H1 (cell line): ENCODE measurements at regions not wholly inside any gene's neighbourhood (a gene's known extent, or its start where the extent isn't known, plus 50 kb on each side); places are given as distances from the start of the nearest gene placed in this dataset.

ENCODE experiments used
- CTCF ChIA-PET: fragments of 300-600 bp; sonication (Branson Sonifier 250); formaldehyde crosslinking; loops from one replicate; lab custom pipeline; 2021; ENCODE audit not compliant: partially characterized antibody; lab: Charles Lee
- POLR2A ChIA-PET: fragments of 300-600 bp; sonication (Branson Sonifier 250); formaldehyde crosslinking; loops from one replicate; lab custom pipeline; 2021; ENCODE audit warnings: inconsistent platforms; ENCODE audit not compliant: partially characterized antibody; lab: Charles Lee
- DNase-seq, 2 experiments: peaks; one replicate each; pipeline versions ENCODE4 v3.0.0 to v3.0.0-alpha.2; 2010 to 2022; ENCODE audit warnings: low spot score in 2 of 2, low read depth in 1 of 2, mixed read lengths in 1 of 2
- FAIRE-seq: peaks from 2 replicates; lab custom pipeline; 2011; peaks lifted over from hg19 to GRCh38; lab: Jason Lieb, UNC
- H2AFZ ChIP-seq: 2 replicates; pipeline ENCODE4 v1.8.1; 2012; ENCODE audit warnings: low read length, inconsistent platforms
- H2AK5ac ChIP-seq: 2 replicates; pipeline ENCODE4 v1.6.1; 2013; ENCODE audit warnings: low read depth, low read length
- H2BK120ac ChIP-seq: replicated peaks from 2 replicates; pipeline ENCODE3; 2013; ENCODE audit warnings: low read depth, low read length, inconsistent platforms
- H2BK12ac ChIP-seq: 2 replicates; pipeline ENCODE4 v1.6.1; 2013; ENCODE audit warnings: low read depth, low read length
- H2BK15ac ChIP-seq: 2 replicates; pipeline ENCODE4 v1.6.1; 2013; ENCODE audit warnings: low read length
- H2BK20ac ChIP-seq: 2 replicates; pipeline ENCODE4 v1.6.1; 2013; ENCODE audit warnings: low read length
- H2BK5ac ChIP-seq: 2 replicates; pipeline ENCODE4 v1.6.1; 2013; ENCODE audit warnings: low read depth, low read length
- H3K14ac ChIP-seq: 2 replicates; pipeline ENCODE4 v1.6.1; 2013; ENCODE audit warnings: inconsistent platforms; ENCODE audit not compliant: insufficient read length
- H3K18ac ChIP-seq: 2 replicates; pipeline ENCODE4 v1.6.1; 2013; ENCODE audit warnings: low read length; ENCODE audit errors: extremely low read depth
- H3K23ac ChIP-seq: 2 replicates; pipeline ENCODE4 v1.6.1; 2013; ENCODE audit warnings: inconsistent platforms; ENCODE audit not compliant: insufficient read length
- H3K23me2 ChIP-seq: 2 replicates; pipeline ENCODE4 v1.6.1; 2013; ENCODE audit warnings: low read depth, low read length
- H3K27ac ChIP-seq: 2 replicates; pipeline ENCODE4 v1.6.1; 2011; ENCODE audit warnings: low read depth, low read length, inconsistent platforms
- H3K27me3 ChIP-seq, 4 experiments: replicated peaks in 1 of 4; 1 replicate in 1 of 4; 2 replicates in 3 of 4; pipeline versions ENCODE4 v1.6.1 to v1.8.1; 2011 to 2013; ENCODE audit warnings: low read length in 3 of 4, mild to moderate bottlenecking in 3 of 4, inconsistent platforms in 2 of 4, mixed read lengths in 2 of 4, moderate library complexity in 1 of 4; ENCODE audit not compliant: control insufficient read depth in 3 of 4, insufficient read depth in 3 of 4; ENCODE audit errors: extremely low read depth in 1 of 4
- H3K36me3 ChIP-seq, 4 experiments: 2 replicates each; pipeline versions ENCODE4 v1.6.1 to v1.8.1; 2011 to 2013; ENCODE audit warnings: mild to moderate bottlenecking in 4 of 4, low read length in 3 of 4, moderate library complexity in 2 of 4, control low read depth in 1 of 4, inconsistent platforms in 1 of 4; ENCODE audit not compliant: insufficient read depth in 4 of 4, control insufficient read depth in 2 of 4
- H3K4ac ChIP-seq: replicated peaks from 2 replicates; pipeline ENCODE3; 2013; ENCODE audit warnings: low read length, low read depth, mixed read lengths, inconsistent platforms; ENCODE audit not compliant: insufficient read length
- H3K4me1 ChIP-seq, 4 experiments: replicated peaks in 1 of 4; 1 replicate in 1 of 4; 2 replicates in 3 of 4; pipeline versions ENCODE4 v1.6.1 to v1.8.1; 2011 to 2013; ENCODE audit warnings: low read length in 3 of 4, inconsistent platforms in 2 of 4, mixed read lengths in 1 of 4; ENCODE audit not compliant: insufficient read depth in 4 of 4, control insufficient read depth in 3 of 4
- H3K4me2 ChIP-seq, 2 experiments: 2 replicates each; pipeline versions ENCODE4 v1.6.1 to v1.8.1; 2011 to 2013; ENCODE audit warnings: low read depth in 2 of 2, low read length in 2 of 2, control low read depth in 1 of 2, inconsistent platforms in 1 of 2, mild to moderate bottlenecking in 1 of 2; ENCODE audit not compliant: insufficient read depth in 1 of 2
- H3K4me3 ChIP-seq, 4 experiments: fragments of 200-600, 300-600 bp in 1 of 4; sonication (generic), shearing (Covaris generic), sonication (Bioruptor Twin) in 1 of 4; 2 replicates each; pipeline versions ENCODE4 v1.5.1 to v1.8.1; 2011 to 2016; ENCODE audit warnings: low read length in 4 of 4, low read depth in 3 of 4, control low read depth in 2 of 4, inconsistent platforms in 2 of 4, mild to moderate bottlenecking in 2 of 4, mixed read lengths in 1 of 4, moderate library complexity in 1 of 4; ENCODE audit not compliant: insufficient read depth in 2 of 4; ENCODE audit errors: extremely low read depth in 1 of 4
- H3K56ac ChIP-seq: replicated peaks from 2 replicates; pipeline ENCODE3; 2013; ENCODE audit warnings: low read depth, mild to moderate bottlenecking, mixed read lengths, low read length, inconsistent platforms; ENCODE audit not compliant: insufficient read length
- H3K79me1 ChIP-seq: 2 replicates; pipeline ENCODE4 v1.6.1; 2013; ENCODE audit warnings: low read depth, low read length, control low read depth
- H3K79me2 ChIP-seq, 2 experiments: 2 replicates each; pipeline versions ENCODE4 v1.6.1 to v1.8.1; 2012 to 2013; ENCODE audit warnings: low read length in 2 of 2, mild to moderate bottlenecking in 2 of 2, inconsistent platforms in 1 of 2; ENCODE audit not compliant: insufficient read depth in 2 of 2, control insufficient read depth in 1 of 2
- H3K9ac ChIP-seq, 4 experiments: replicated peaks in 1 of 4; 1 replicate in 1 of 4; 2 replicates in 3 of 4; pipeline versions ENCODE4 v1.6.1 to v1.8.1; 2011 to 2013; ENCODE audit warnings: low read depth in 3 of 4, low read length in 3 of 4, control low read depth in 2 of 4, mild to moderate bottlenecking in 2 of 4, moderate library complexity in 2 of 4, inconsistent platforms in 1 of 4; ENCODE audit errors: extremely low read depth in 1 of 4
- H3K9me3 ChIP-seq, 2 experiments: 2 replicates each; pipeline versions ENCODE4 v1.6.1 to v1.8.1; 2012 to 2013; ENCODE audit warnings: mild to moderate bottlenecking in 2 of 2, moderate library complexity in 2 of 2, control low read depth in 1 of 2, inconsistent platforms in 1 of 2, low read depth in 1 of 2, low read length in 1 of 2, mixed read lengths in 1 of 2; ENCODE audit not compliant: insufficient read depth in 2 of 2
- H4K20me1 ChIP-seq, 2 experiments: replicated peaks in 1 of 2; 2 replicates each; pipeline versions ENCODE3 to v1.8.1; 2011 to 2013; ENCODE audit warnings: inconsistent platforms in 2 of 2, low read length in 2 of 2, mild to moderate bottlenecking in 1 of 2; ENCODE audit not compliant: insufficient read depth in 2 of 2, control insufficient read depth in 1 of 2
- H4K5ac ChIP-seq: 2 replicates; pipeline ENCODE4 v1.6.1; 2013; ENCODE audit warnings: low read length, low read depth, mixed read lengths, inconsistent platforms; ENCODE audit not compliant: insufficient read length
- H4K8ac ChIP-seq: 2 replicates; pipeline ENCODE4 v1.8.0; 2013; ENCODE audit warnings: mild to moderate bottlenecking, moderate library complexity, low read length, inconsistent platforms; ENCODE audit not compliant: insufficient read depth; ENCODE audit errors: extremely low read depth
- H4K91ac ChIP-seq: replicated peaks from 2 replicates; pipeline ENCODE3; 2013; ENCODE audit warnings: low read length, mixed read lengths, inconsistent platforms; ENCODE audit not compliant: insufficient read length
- ATF2 ChIP-seq: IDR thresholded peaks from 2 replicates; pipeline ENCODE4 v1.6.1; 2012; ENCODE audit warnings: low read length, inconsistent platforms
- CREB1 ChIP-seq: IDR thresholded peaks from 2 replicates; pipeline ENCODE4 v1.6.1; 2012; ENCODE audit warnings: inconsistent platforms
- FOSL1 ChIP-seq: IDR thresholded peaks from 2 replicates; pipeline ENCODE4 v1.6.1; 2011; ENCODE audit warnings: mild to moderate bottlenecking, low read depth, low read length, moderate library complexity; ENCODE audit not compliant: insufficient read depth
- HDAC2 ChIP-seq, 2 experiments: fragments of 300-600 bp in 1 of 2; sonication (generic) in 1 of 2; IDR thresholded peaks; 2 replicates each; pipeline ENCODE4 v1.6.1; 2011 to 2012; ENCODE audit warnings: low read depth in 2 of 2, low read length in 2 of 2, mild to moderate bottlenecking in 2 of 2, moderate library complexity in 2 of 2, borderline replicate concordance in 1 of 2, inconsistent platforms in 1 of 2
- KDM1A ChIP-seq: fragments of 200-600, 300-600 bp; sonication (generic); IDR thresholded peaks from 2 replicates; pipeline ENCODE4 v1.7.1; 2016; ENCODE audit warnings: mild to moderate bottlenecking, low read length, borderline replicate concordance
- KDM5A ChIP-seq: fragments of 200-600 bp; IDR thresholded peaks from 2 replicates; pipeline ENCODE4 v1.7.1; 2012; ENCODE audit warnings: mild to moderate bottlenecking, low read length, inconsistent platforms, mixed read lengths
- MAX ChIP-seq: IDR thresholded peaks from 2 replicates; pipeline ENCODE4 v1.6.1; 2012; ENCODE audit warnings: inconsistent platforms
- SIRT6 ChIP-seq: IDR thresholded peaks from one replicate; pipeline ENCODE4 v1.7.1; 2012; ENCODE audit warnings: low read length, inconsistent platforms
- USF2 ChIP-seq: IDR thresholded peaks from 2 replicates; pipeline ENCODE4 v1.6.1; 2011; ENCODE audit warnings: low read length, improper control_type of control experiment
- YY1 ChIP-seq: IDR thresholded peaks from 2 replicates; pipeline ENCODE4 v1.6.1; 2011; ENCODE audit warnings: low read depth, mild to moderate bottlenecking, low read length
- WGBS, 2 experiments: shearing (Covaris generic) in 1 of 2; methylation state at CpG; one replicate each; pipeline versions ENCODE4 v1.1.6 to v1.1.7; 2013 to 2015; ENCODE audit warnings: low lambda C conversion rate in 2 of 2, mixed read lengths in 2 of 2, inconsistent platforms in 1 of 2, low coverage in 1 of 2, missing lambda C conversion rate in 1 of 2; ENCODE audit not compliant: insufficient replicate concordance in 2 of 2, insufficient coverage in 1 of 2, insufficient read length in 1 of 2; ENCODE audit errors: extremely low coverage in 1 of 2, missing lambda C conversion rate in 1 of 2; 5-methylcytosine and 5-hydroxymethylcytosine counted together

GRCh38 chr7:50185951-50186682 lies 93.1 kb upstream of the ZPBP start:
- H3K79me2 ChIP-seq = no peaks in the 10 kb centered on the region
- no peak overlapping the region for H2BK20ac ChIP-seq
- H3K23ac ChIP-seq = no peak overlapping the region
- no peak overlapping the region for H3K56ac ChIP-seq
- no peaks in the 10 kb centered on the region for H3K9me3 ChIP-seq
- H4K91ac ChIP-seq = no peak overlapping the region
- H3K18ac ChIP-seq = no peak overlapping the region
- H2AK5ac ChIP-seq = no peak overlapping the region
- FAIRE-seq = no peak
- no peak overlapping the region for H3K9ac ChIP-seq
- H3K79me1 ChIP-seq = no peaks in the 10 kb centered on the region
- H2BK12ac ChIP-seq = no peak overlapping the region
- ChIA-PET POLR2A (no interaction called here), CTCF (interaction anchor here (1.5 kb wide), 1 partner anchor 14 kb away, joined by 4 read pairs; no protein-coding TSS in a partner anchor)
- H2BK120ac ChIP-seq = no peak overlapping the region
- H3K4me3 ChIP-seq = no peak overlapping the region
- H3K4ac ChIP-seq = no peak overlapping the region
- H4K8ac ChIP-seq = no peak overlapping the region
- H2AFZ ChIP-seq = no peak overlapping the region
- H3K4me2 ChIP-seq = no peak overlapping the region
- H2BK15ac ChIP-seq = no peak overlapping the region
- H4K5ac ChIP-seq = no peak overlapping the region
- no peaks in the 10 kb centered on the region for H3K23me2 ChIP-seq
- H2BK5ac ChIP-seq = no peak overlapping the region; the same call in 1 of the 2 replicates
- no peaks in the 10 kb centered on the region for H4K20me1 ChIP-seq
- H3K14ac ChIP-seq = no peak overlapping the region
- 89% methylated on average over 8 of the region's 8 CpGs; no CpG with 5 or more reads in 1 of the 2 experiments for WGBS, 2 experiments
- no peaks in the 10 kb centered on the region for H3K36me3 ChIP-seq
- H3K27me3 ChIP-seq = no peaks in the 10 kb centered on the region
- peaks cover 0 to 8% (median 0%) of the 10 kb centered on the region in 4 experiments; a peak in 1 of 7 replicates for H3K4me1 ChIP-seq
- DNase-seq = no peak
- no peak overlapping the region for H3K27ac ChIP-seq
- TF ChIP-seq ATF2 (no peak), YY1 (no peak), MAX (no peak), HDAC2 (IDR thresholded peaks at IDR 0.05; ENCODE audit: borderline replicate concordance in 1 of 2, low read depth in 2 of 2, low read length in 2 of 2) (no peak), USF2 (no peak), SIRT6 (no peak), KDM1A (no peak), FOSL1 (no peak), CREB1 (no peak), KDM5A (no peak)
